OCI-LY3 (cell line): ENCODE measurements at regions not wholly inside any gene's neighbourhood (a gene's known extent, or its start where the extent isn't known, plus 50 kb on each side); places are given as distances from the start of the nearest gene placed in this dataset.

Experiments
- H2AFZ ChIP-seq: fragments of 200-600, 300-600 bp; shearing (Covaris generic); 2 replicates; pipeline ENCODE4 v1.6.0; 2014; ENCODE audit warnings: antibody characterized with exemption, low read depth, low read length
- H3K27ac ChIP-seq: fragments of 200-600, 300-600 bp; sonication (generic); 2 replicates; pipeline ENCODE4 v1.5.1; 2014; ENCODE audit warnings: mild to moderate bottlenecking, low read length, moderate library complexity, mixed read lengths
- H3K27me3 ChIP-seq: fragments of 200-600, 300-600 bp; sonication (generic); 2 replicates; pipeline ENCODE4 v1.6.1; 2014; ENCODE audit warnings: low read depth, low read length, mixed read lengths
- H3K36me3 ChIP-seq: fragments of 200-600, 300-600 bp; sonication (generic); replicated peaks from 2 replicates; pipeline ENCODE3; 2014; ENCODE audit warnings: low read depth, low read length, mixed read lengths
- H3K4me1 ChIP-seq: fragments of 300-600, 200-600 bp; sonication (generic); 2 replicates; pipeline ENCODE4 v1.6.1; 2014; ENCODE audit warnings: low read length, mixed read lengths
- H3K4me2 ChIP-seq: fragments of 200-600, 300-600 bp; sonication (generic); 2 replicates; pipeline ENCODE4 v1.6.1; 2014; ENCODE audit warnings: low read length, mixed read lengths
- H3K4me3 ChIP-seq: fragments of 300-600, 200-600 bp; sonication (generic); 2 replicates; pipeline ENCODE4 v1.5.1; 2014; ENCODE audit warnings: antibody characterized with exemption, mild to moderate bottlenecking, low read length, moderate library complexity
- H3K79me2 ChIP-seq: fragments of 300-600, 200-600 bp; shearing (Covaris generic); 2 replicates; pipeline ENCODE4 v1.6.1; 2014; ENCODE audit warnings: mild to moderate bottlenecking, low read length, mixed read lengths
- H3K9ac ChIP-seq: fragments of 300-600, 200-600 bp; shearing (Covaris generic); 2 replicates; pipeline ENCODE4 v1.6.0; 2014; ENCODE audit warnings: mild to moderate bottlenecking, low read length, moderate library complexity
- H3K9me3 ChIP-seq: fragments of 200-600, 300-600 bp; shearing (Covaris generic); 2 replicates; pipeline ENCODE4 v1.6.1; 2014; ENCODE audit warnings: low read length, mixed read lengths; ENCODE audit not compliant: insufficient read depth
- H4K20me1 ChIP-seq: fragments of 200-600, 300-600 bp; sonication (generic); 2 replicates; pipeline ENCODE4 v1.6.1; 2016; ENCODE audit warnings: low read length, mixed read lengths; ENCODE audit not compliant: insufficient read depth
- CTCF ChIP-seq: fragments of 200-600, 300-600 bp; sonication (generic); IDR thresholded peaks from 2 replicates; pipeline ENCODE4 v1.5.1; 2014; ENCODE audit warnings: antibody characterized with exemption, low read length, low read depth
- EZH2phosphoT487 ChIP-seq: fragments of 200-600 bp; shearing (Covaris generic); IDR thresholded peaks from 2 replicates; pipeline ENCODE4 v1.6.1; 2018; ENCODE audit warnings: antibody characterized with exemption, mixed run types, low read depth

- TF ChIP-seq EZH2phosphoT487 (no peak), CTCF (no peak)
- H3K27me3 ChIP-seq = peaks cover 29% of the 10 kb centered on the region
- no peak overlapping the region for H3K4me2 ChIP-seq
- H3K4me1 ChIP-seq = no peaks in the 10 kb centered on the region
- no peak overlapping the region for H3K4me3 ChIP-seq
- H3K9me3 ChIP-seq = no peaks in the 10 kb centered on the region
- no peaks in the 10 kb centered on the region for H3K36me3 ChIP-seq
- H2AFZ ChIP-seq = no peak overlapping the region
- no peaks in the 10 kb centered on the region for H4K20me1 ChIP-seq
- no peak overlapping the region for H3K9ac ChIP-seq
- H3K79me2 ChIP-seq = no peaks in the 10 kb centered on the region
- no peak overlapping the region for H3K27ac ChIP-seq
These were observed 447.6 kb downstream of the GADD45G start for GRCh38 chr9:90052366-90052765.

GRCh38 chr9:90053027-90053426 is 448.2 kb downstream of the GADD45G start:
- no peak overlapping the region for H3K9ac ChIP-seq
- H3K27me3 ChIP-seq = peaks cover 29% of the 10 kb centered on the region
- no peaks in the 10 kb centered on the region for H3K4me1 ChIP-seq
- no peaks in the 10 kb centered on the region for H3K36me3 ChIP-seq
- H3K27ac ChIP-seq = no peak overlapping the region
- no peak overlapping the region for H3K4me3 ChIP-seq
- no peak overlapping the region for H3K4me2 ChIP-seq
- H4K20me1 ChIP-seq = no peaks in the 10 kb centered on the region
- TF ChIP-seq EZH2phosphoT487 (no peak), CTCF (peak; percentile 38)
- no peak overlapping the region for H2AFZ ChIP-seq
- H3K9me3 ChIP-seq = no peaks in the 10 kb centered on the region
- no peaks in the 10 kb centered on the region for H3K79me2 ChIP-seq

GRCh38 chr9:90054810-90055209 is 450.0 kb downstream of the GADD45G start:
- Histone ChIP-seq H3K9me3 (no peaks in the 10 kb centered on the region), H3K27ac (no peak overlapping the region), H3K36me3 (no peaks in the 10 kb centered on the region), H3K79me2 (no peaks in the 10 kb centered on the region), H3K9ac (no peak overlapping the region), H2AFZ (no peak overlapping the region), H3K4me2 (no peak overlapping the region), H3K4me3 (no peak overlapping the region), H4K20me1 (no peaks in the 10 kb centered on the region), H3K27me3 (peaks cover 29% of the 10 kb centered on the region; the same call in 1 of the 2 replicates), H3K4me1 (no peaks in the 10 kb centered on the region)
- TF ChIP-seq CTCF = no peak
- TF ChIP-seq EZH2phosphoT487 = no peak

- Histone ChIP-seq H3K9me3 (no peaks in the 10 kb centered on the region), H4K20me1 (no peaks in the 10 kb centered on the region), H3K27ac (no peak overlapping the region), H2AFZ (no peak overlapping the region), H3K4me3 (no peak overlapping the region), H3K36me3 (no peaks in the 10 kb centered on the region), H3K79me2 (no peaks in the 10 kb centered on the region), H3K9ac (no peak overlapping the region), H3K27me3 (peaks cover 30% of the 10 kb centered on the region; the same call in 1 of the 2 replicates), H3K4me1 (no peaks in the 10 kb centered on the region), H3K4me2 (no peak overlapping the region)
- TF ChIP-seq CTCF (no peak), EZH2phosphoT487 (no peak)
These were observed 450.4 kb downstream of the GADD45G start for GRCh38 chr9:90055226-90055625.
